ENCODE measurements at regions not wholly inside any gene's neighbourhood (a gene's known extent, or its start where the extent isn't known, plus 50 kb on each side); places are given as distances from the start of the nearest gene placed in this dataset.

GRCh38 chr14:98959410-98959809, 312.6 kb downstream of the BCL11B start:
- Histone ChIP-seq H4K20me1 (ENCODE audit: insufficient read depth, poor library complexity, severe bottlenecking) (no peaks in the 10 kb centered on the region), H3K36me3 (replicated peaks; ENCODE audit: insufficient read depth, low read depth) (no peaks in the 10 kb centered on the region), H3K27ac (no peak overlapping the region), H3K9me3 (ENCODE audit: low read depth) (no peaks in the 10 kb centered on the region), H3K4me1 (ENCODE audit: insufficient read depth) (peaks cover 7% of the 10 kb centered on the region), H3K9me2 (replicated peaks; ENCODE audit: insufficient read depth) (no peaks in the 10 kb centered on the region), H3K27me3 (no peaks in the 10 kb centered on the region), H3K79me2 (no peaks in the 10 kb centered on the region), H3K4me2 (no peak overlapping the region), H2AFZ (no peak overlapping the region), H3K4me3 (no peak overlapping the region)
- WGBS (ENCODE audit: low lambda C conversion rate, missing lambda C conversion rate), result 81% methylated on average over 6 of the region's 6 CpGs
- DNase-seq (ENCODE audit: low spot score), result no peak
- TF ChIP-seq EZH2 (IDR thresholded peaks at IDR 0.05; ENCODE audit: borderline replicate concordance) (no peak), EZH2phosphoT487 (IDR thresholded peaks at IDR 0.05; ENCODE audit: low read depth, severe bottlenecking, unreplicated experiment) (no peak), CTCF (IDR thresholded peaks at IDR 0.05; ENCODE audit: poor library complexity) (no peak)

GRCh38 chr14:98959958-98960616, 311.9 kb downstream of the BCL11B start:
- no peaks in the 10 kb centered on the region for H3K9me3 ChIP-seq (ENCODE audit: low read depth)
- no peak overlapping the region for H3K4me2 ChIP-seq
- peaks cover 7% of the 10 kb centered on the region for H3K4me1 ChIP-seq (ENCODE audit: insufficient read depth)
- DNase-seq (ENCODE audit: low spot score), result no peak
- H3K36me3 ChIP-seq (replicated peaks; ENCODE audit: insufficient read depth, low read depth), result no peaks in the 10 kb centered on the region
- TF ChIP-seq EZH2phosphoT487 (IDR thresholded peaks at IDR 0.05; ENCODE audit: low read depth, severe bottlenecking, unreplicated experiment), result no peak
- no peak for TF ChIP-seq CTCF (IDR thresholded peaks at IDR 0.05; ENCODE audit: poor library complexity)
- no peak for TF ChIP-seq EZH2 (IDR thresholded peaks at IDR 0.05; ENCODE audit: borderline replicate concordance)
- no peak overlapping the region for H2AFZ ChIP-seq
- H3K4me3 ChIP-seq, result no peak overlapping the region
- H3K9me2 ChIP-seq (replicated peaks; ENCODE audit: insufficient read depth), result no peaks in the 10 kb centered on the region
- H4K20me1 ChIP-seq (ENCODE audit: insufficient read depth, poor library complexity, severe bottlenecking), result no peaks in the 10 kb centered on the region
- no peaks in the 10 kb centered on the region for H3K27me3 ChIP-seq
- WGBS (ENCODE audit: low lambda C conversion rate, missing lambda C conversion rate), result 80% methylated on average over 10 of the region's 12 CpGs
- H3K27ac ChIP-seq, result no peak overlapping the region
- H3K79me2 ChIP-seq, result no peaks in the 10 kb centered on the region

GRCh38 chr14:98960617-98961013, 311.4 kb downstream of the BCL11B start:
- Histone ChIP-seq H3K4me1 (ENCODE audit: insufficient read depth) (peaks cover 7% of the 10 kb centered on the region), H3K36me3 (replicated peaks; ENCODE audit: insufficient read depth, low read depth) (no peaks in the 10 kb centered on the region), H2AFZ (no peak overlapping the region), H3K9me2 (replicated peaks; ENCODE audit: insufficient read depth) (no peaks in the 10 kb centered on the region), H4K20me1 (ENCODE audit: insufficient read depth, poor library complexity, severe bottlenecking) (no peaks in the 10 kb centered on the region), H3K9me3 (ENCODE audit: low read depth) (no peaks in the 10 kb centered on the region), H3K79me2 (no peaks in the 10 kb centered on the region), H3K27me3 (no peaks in the 10 kb centered on the region), H3K4me2 (no peak overlapping the region), H3K27ac (no peak overlapping the region), H3K4me3 (no peak overlapping the region)
- TF ChIP-seq CTCF (IDR thresholded peaks at IDR 0.05; ENCODE audit: poor library complexity) (no peak), EZH2phosphoT487 (IDR thresholded peaks at IDR 0.05; ENCODE audit: low read depth, severe bottlenecking, unreplicated experiment) (no peak), EZH2 (IDR thresholded peaks at IDR 0.05; ENCODE audit: borderline replicate concordance) (no peak)
- WGBS (ENCODE audit: low lambda C conversion rate, missing lambda C conversion rate), result 91% methylated on average over 7 of the region's 7 CpGs
- no peak for DNase-seq (ENCODE audit: low spot score)
